HG03575 (cell line): ENCODE measurements at regions not wholly inside any gene's neighbourhood (a gene's known extent, or its start where the extent isn't known, plus 50 kb on each side); places are given as distances from the start of the nearest gene placed in this dataset.
"Not testable (repeated sequence)": the region's sequence is repeated elsewhere in the genome, so short reads cannot be mapped to it uniquely, and the experiment has no call there.

Source experiments
- ATAC-seq: cut with Tn5 transposase; IDR thresholded peaks from one replicate; pipeline ENCODE4 v1.9.1; 2021; ENCODE audit not compliant: unreplicated experiment, insufficient number of reproducible peaks, low FRiP score; ENCODE audit errors: extremely low read depth

GRCh38 chr4:128758314-128758922 lies 51.1 kb upstream of the JADE1 start:
- ATAC-seq = no peak

DNA sequence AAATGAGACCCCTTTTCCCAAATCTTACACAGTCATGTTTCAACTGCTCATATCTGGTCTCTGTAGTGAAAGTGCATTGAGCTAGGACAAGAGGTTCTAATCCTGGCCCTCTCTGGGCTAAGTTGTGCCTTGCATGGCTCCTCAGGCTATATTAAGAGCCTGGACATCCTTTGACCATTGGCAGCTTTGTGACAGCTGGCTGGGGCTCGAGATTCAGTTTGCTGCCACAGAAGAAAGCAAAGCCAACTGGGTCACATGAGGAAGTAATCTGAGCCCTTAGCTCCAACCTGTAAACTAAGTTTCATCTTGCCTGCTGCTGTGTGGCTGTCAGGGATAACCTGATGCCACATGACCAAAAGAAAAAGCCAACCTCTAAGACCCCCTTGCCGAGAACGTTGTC lies 51.8 kb upstream of the JADE1 start:
- ATAC-seq = no peak

- no peak for ATAC-seq
Measured at GRCh38 chr4:128751354-128751753, 58.1 kb upstream of the JADE1 start.

GRCh38 chr4:128741748-128742147 lies 67.8 kb upstream of the JADE1 start:
- ATAC-seq = not testable (repeated sequence)

DNA sequence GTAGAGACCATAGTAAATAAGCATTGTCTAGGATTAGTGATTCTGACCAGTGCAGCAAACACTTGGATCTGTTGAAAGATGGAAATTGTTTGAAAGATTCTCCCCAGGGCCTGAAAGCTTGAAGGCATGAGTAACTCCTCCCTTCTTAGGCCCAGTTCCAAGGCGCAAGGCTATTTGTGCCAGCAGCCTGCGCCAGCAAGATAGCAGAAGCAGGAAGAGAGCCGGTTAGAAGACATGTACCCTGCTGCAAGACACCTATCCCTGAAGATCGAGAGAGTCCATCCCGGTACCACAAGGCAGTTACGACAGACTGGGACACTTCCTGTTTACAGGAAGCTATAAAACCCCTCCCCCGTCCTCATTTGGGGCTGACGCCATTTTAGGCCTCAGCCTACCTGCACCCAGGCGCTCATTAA lies 72.4 kb upstream of the JADE1 start:
- ATAC-seq = no peak

DNA sequence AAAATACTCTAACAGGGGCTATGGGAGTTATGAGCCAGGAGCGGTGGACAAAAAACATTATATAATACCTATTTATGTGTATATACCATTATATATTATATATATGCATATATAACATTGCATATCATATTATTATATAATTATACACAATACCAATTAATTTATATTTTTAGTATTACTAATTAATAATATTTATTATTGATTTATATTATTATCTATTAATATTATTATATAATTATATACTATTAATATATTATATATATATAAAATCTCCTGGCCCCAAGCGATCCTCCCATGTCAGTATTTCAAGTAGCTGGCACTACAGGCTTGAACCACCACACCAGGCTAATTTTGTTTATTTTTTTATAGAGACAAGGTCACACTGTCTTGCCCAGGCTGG lies 73.8 kb upstream of the JADE1 start:
- no peak for ATAC-seq

DNA sequence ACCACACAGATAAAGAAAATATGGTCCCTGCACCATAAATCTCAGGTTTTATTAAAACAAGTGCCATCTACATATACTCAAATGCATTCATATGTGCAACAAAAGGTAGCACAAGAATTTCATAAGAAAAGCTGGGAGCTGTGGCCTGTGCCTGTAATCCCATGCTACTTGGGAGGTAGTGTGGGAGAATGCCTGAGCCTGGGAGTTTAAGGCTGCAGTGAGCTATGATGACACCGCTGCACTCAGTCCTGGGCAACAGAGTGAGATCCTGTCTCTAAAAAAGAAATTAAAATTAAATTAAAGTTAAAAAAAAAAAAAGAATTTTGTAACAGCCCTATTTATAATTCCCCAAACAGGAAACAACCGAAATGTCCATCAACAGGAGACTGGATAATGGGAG lies 81.3 kb upstream of the JADE1 start:
- no peak for ATAC-seq

DNA sequence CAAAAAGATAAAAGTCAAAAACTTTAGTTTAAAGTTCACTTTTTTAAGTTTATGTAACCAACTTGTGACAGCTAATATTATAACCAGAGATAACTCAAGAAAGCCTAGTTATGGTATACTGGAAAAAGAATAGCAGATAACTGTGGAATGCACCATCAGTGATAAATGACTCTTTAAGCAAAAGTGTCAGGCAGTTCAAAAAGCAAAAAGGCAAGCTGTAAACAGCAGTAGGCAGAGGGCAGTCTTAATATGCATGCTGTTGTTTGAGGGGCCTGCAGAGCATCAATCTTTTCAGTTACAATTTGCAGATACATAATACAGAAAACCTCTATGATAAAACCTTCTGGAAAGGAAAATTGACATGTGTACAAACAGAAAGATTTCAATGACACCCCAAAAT lies 81.8 kb upstream of the JADE1 start:
- no peak for ATAC-seq

DNA sequence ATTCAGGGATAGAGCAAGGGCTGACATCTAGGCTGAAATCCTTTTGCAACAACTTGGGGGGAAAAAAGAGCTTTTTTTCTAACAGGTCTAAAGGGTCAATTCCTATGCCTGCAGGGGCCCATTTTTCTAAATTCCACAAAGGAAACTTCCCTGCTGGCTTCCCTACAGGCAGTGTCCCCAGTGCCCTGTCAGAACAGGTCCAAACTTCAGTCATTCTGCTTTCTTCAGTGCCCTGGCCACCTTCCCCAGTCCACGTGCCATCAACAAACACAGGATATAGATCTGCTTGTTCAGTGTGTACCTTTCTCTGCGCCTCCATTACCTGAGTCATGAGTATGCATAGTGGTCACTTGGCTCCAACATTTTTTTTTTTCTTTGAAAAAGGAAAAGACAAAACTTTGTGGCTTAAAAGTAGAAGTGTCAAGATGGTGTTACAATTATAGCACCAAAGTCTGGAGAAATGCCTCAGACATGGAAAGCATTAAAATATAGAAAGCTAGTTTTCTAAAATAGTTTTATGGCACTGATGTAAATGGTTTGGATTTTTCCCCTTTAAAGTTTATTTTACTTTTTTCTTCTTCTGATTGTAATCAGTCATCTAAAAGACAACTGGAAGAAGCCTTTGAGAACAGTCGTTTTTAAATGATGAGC lies 84.0 kb upstream of the JADE1 start:
- ATAC-seq = no peak

DNA sequence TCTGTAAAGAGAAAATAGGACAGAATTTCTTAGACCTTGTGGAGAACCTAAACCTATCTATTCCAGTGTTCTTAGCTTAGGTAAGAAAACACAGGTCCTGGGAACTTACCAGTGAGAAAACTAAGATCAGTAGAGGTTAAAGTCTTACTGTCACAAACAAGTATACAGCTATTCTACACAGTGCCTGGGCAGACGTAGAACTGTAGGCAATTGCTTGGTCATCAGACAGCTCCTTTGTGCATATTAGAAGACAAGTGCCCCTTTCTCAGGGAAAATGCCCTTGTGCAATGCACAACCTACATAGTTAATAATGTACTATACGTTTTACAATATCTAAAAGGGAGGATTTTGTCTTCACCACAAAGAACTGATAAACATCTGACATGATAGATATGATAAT lies 86.6 kb upstream of the JADE1 start:
- ATAC-seq = no peak

DNA sequence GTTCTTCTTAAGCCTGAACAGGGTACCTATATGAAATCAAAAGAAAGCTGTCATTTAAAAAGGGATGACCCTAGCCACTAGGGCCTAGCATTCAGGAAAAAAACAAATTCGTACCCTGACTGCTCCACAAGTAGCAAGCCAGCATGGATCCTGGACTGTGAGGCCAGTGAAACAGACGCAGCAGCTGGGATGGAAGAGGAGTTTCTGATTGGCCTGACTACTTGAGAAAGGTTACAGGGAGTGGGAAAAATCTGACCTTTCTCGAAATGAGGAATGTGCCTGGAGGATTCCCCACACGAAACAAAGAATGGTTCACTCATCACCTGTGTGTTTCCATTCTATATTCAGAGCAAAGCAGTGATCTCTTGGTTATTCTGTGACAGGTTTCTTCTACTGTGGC lies 87.6 kb upstream of the JADE1 start:
- no peak for ATAC-seq

DNA sequence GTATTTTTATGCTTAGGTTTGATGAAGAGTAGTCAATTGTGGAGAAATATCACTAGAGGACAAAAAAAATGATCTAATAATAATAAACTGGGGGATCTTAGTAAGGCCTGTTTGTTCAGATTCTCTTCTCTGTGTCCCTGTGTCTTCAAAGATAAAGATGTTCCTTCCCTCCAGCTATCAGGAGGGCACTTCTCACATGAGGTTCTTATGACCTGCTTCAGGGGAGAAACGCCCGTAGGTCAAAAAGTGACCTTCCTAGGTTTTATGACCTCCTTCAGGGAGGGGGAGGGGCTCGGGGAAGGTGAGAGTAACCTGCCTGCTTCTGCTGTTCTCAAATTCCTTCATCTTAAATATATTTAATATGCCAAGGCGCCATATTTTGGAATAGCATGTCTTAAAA lies 89.2 kb upstream of the JADE1 start:
- no peak for ATAC-seq

GRCh38 chr4:128718768-128719167 lies 90.7 kb upstream of the JADE1 start:
- no peak for ATAC-seq

- no peak for ATAC-seq
Measured at GRCh38 chr4:128716338-128716737, 93.2 kb upstream of the JADE1 start.

DNA sequence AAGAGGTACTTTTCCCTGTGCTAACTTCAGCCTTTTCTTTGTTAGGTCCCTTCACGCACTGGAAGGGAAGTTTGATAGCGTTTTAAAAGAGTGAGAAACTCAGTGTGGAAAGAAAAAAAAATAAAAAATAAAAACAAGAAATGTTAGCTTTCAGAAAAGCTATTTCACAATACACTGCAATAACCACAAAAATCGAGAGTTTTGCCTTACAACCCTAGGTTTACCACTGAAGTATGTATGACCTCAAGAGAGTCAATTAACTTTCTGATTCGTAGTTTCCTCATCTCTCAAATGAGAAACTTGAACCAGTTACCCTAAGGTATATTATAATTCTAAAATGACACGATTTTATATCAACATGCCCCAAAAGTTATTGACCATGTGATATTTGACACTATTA lies 93.9 kb upstream of the JADE1 start:
- no peak for ATAC-seq

GRCh38 chr4:128711361-128711760 lies 98.1 kb upstream of the JADE1 start:
- ATAC-seq = no peak

DNA sequence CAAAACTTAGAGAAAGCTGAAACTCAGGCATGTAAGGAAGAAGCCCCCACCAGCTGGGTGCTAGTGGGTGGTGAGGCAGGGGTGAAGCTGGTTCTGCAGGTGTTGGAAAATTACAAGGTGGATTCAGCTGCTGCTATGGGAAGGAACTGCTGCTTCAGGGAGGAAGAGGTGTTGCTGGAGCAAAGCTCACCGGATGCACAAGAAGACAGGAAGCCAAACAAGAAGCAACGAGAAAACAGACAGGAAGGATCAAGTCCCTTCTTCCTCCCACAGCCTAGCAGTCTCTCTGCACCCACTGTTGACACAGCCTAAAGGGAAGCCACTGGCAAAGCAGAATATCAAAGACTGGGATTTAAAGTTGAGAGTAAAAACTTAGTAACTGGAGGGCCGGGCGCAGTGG lies 100.2 kb upstream of the JADE1 start:
- ATAC-seq = no peak

- ATAC-seq = no peak
Measured at GRCh38 chr4:128707864-128708263, 101.6 kb upstream of the JADE1 start.

GRCh38 chr4:128703948-128704347 lies 105.6 kb upstream of the JADE1 start:
- ATAC-seq = no peak

GRCh38 chr4:128700659-128701350 lies 108.7 kb upstream of the JADE1 start:
- ATAC-seq = no peak

DNA sequence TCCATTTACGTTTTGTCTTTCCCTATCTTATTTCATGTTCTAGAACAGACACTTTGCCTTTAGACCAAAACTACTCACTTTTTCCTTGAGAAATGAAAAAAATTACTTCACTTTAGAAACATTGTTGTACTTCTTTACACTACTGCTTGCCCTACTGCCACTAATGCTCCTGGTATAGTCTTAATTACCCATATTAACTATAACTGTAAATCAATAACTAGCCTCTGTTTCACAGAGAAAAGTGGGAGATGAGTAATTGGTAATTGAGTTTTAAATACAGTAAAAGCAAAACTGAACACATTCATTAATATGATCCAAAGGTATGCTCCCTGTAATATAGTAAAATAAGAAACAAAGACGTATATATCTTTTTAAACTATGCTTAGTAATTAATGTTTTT lies 111.1 kb upstream of the JADE1 start:
- no peak for ATAC-seq
